Activated CD8-positive, alpha-beta memory T cell treated with anti-CD3 and anti-CD28 coated beads, Interleukin-2, amount 10 ng/mL, durations not matched to agents 7 days and 5 days (primary cell): ENCODE measurements at regions not wholly inside any gene's neighbourhood (a gene's known extent, or its start where the extent isn't known, plus 50 kb on each side); places are given as distances from the start of the nearest gene placed in this dataset.
"Not testable (repeated sequence)": the region's sequence is repeated elsewhere in the genome, so short reads cannot be mapped to it uniquely, and the experiment has no call there.

Source experiments
- ATAC-seq: fragments of 150-1000 bp; cut with Tn5 transposase; one replicate; pipeline ENCODE4 v1.10.0; 2021; ENCODE audit warnings: moderate library complexity
- CTCF ChIA-PET: fragments of 350-600 bp; sonication (Branson Sonifier 250); formaldehyde crosslinking; loops from one replicate; lab custom pipeline; 2021; ENCODE audit warnings: antibody characterized with exemption; lab: Charles Lee
- DNase-seq: peaks from one replicate; pipeline ENCODE4 v3.0.0-alpha.2; 2020
- H3K27ac Mint-ChIP-seq: one replicate; pipeline ENCODE4 v1.8.0; 2021; ENCODE audit warnings: mild to moderate bottlenecking, mixed read lengths
- H3K27me3 Mint-ChIP-seq: one replicate; pipeline ENCODE4 v1.8.0; 2021; ENCODE audit warnings: mixed read lengths
- H3K36me3 Mint-ChIP-seq: one replicate; pipeline ENCODE4 v1.8.0; 2021; ENCODE audit warnings: mild to moderate bottlenecking, mixed read lengths
- H3K4me1 Mint-ChIP-seq: one replicate; pipeline ENCODE4 v1.8.0; 2021; ENCODE audit warnings: mixed read lengths
- H3K4me3 Mint-ChIP-seq: one replicate; pipeline ENCODE4 v1.8.0; 2021; ENCODE audit warnings: mild to moderate bottlenecking, moderate library complexity, mixed read lengths
- H3K9me3 Mint-ChIP-seq: one replicate; pipeline ENCODE4 v1.8.0; 2022; ENCODE audit warnings: low read depth, mixed read lengths

DNA sequence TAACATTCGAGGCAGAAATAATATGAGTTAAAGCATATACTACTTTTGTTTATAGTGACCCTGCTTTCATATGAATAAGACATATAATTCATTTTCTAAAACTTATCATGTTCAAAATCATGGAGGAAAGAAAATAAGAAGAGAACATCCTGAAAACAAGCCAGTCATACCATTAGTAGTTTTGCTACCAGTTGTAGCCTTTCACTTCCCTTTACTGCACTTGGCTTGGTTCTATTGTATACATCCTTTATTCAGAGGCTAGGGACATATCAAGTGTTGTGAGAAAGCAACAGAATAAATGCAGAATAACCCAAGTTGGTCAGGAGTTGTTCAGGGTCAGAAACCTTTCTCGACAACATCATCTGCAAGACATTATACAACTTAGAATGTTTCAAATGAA is 598.7 kb downstream of the SOX5 start:
- Mint-ChIP-seq H3K27ac (no peak overlapping the region), H3K4me3 (no peak overlapping the region), H3K36me3 (no peaks in the 10 kb centered on the region), H3K27me3 (no peaks in the 10 kb centered on the region), H3K9me3 (peaks cover 2% of the 10 kb centered on the region), H3K4me1 (no peaks in the 10 kb centered on the region)
- ATAC-seq, result no peak
- DNase-seq, result no peak
- CTCF ChIA-PET, result no interaction called here

DNA sequence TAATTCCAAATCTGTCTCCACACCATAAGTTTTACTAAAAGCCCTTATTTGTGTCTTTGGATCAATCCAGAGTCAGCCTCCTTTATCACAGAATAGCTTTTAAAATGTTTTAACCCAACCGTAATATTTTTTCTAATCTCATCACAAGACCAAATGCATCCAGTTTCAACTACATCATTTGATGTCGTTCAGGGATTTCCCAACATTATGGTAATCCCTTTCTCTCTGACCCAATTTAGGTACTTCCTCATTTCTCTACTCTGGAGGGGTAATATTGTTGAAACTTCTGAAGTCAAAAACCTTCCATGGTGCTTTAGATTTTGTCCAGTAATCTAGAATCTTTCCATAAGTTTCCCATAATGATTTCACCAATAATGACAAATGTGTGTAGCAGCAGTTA is 596.8 kb downstream of the SOX5 start:
- Mint-ChIP-seq H3K27ac (no peak overlapping the region), H3K9me3 (peaks cover 2% of the 10 kb centered on the region), H3K27me3 (no peaks in the 10 kb centered on the region), H3K4me1 (no peaks in the 10 kb centered on the region), H3K36me3 (no peaks in the 10 kb centered on the region), H3K4me3 (no peak overlapping the region)
- CTCF ChIA-PET, result no interaction called here
- DNase-seq (no peak), ATAC-seq (no peak)

DNA sequence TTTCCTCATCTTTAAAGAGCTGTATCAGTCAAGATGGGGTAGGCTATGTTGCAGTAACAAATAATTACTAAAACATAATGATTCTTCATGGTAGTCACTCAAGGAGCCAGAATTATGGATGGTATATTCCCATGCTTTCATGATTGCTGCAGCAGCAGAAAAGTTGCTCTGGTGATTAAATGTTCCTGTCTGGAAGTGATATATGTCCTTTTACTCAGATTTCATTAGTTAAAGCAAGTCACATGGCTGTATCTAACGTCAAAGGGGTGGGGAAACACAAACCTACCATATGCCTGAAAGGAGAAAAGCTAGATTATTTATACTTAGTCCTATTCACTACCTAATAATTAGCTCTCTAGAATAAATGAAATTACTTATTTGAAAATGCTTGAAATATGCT is 594.7 kb downstream of the SOX5 start:
- CTCF ChIA-PET, result no interaction called here
- Mint-ChIP-seq H3K27me3 (no peaks in the 10 kb centered on the region), H3K9me3 (peaks cover 3% of the 10 kb centered on the region)

DNA sequence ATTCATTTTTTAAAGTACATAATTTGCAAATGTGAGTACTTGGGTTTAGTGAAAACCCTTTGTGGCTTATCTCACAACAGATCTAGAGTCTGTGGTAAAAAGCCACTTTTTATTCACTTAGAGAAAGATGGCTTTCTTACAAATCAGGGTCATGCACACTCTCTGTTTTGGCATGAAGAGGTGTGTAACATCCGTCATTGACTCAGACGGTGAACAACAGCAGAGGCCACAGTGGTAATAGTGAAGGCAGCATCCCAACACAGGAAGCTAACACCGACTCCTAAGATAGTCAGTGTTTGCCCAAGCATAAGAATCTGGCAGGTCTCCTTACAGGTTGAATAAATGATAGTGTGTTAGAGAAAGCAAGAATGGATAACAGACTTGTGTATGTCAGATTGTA is 593.0 kb downstream of the SOX5 start:
- H3K4me3 Mint-ChIP-seq, result no peak overlapping the region
- H3K36me3 Mint-ChIP-seq, result no peaks in the 10 kb centered on the region
- H3K27me3 Mint-ChIP-seq, result no peaks in the 10 kb centered on the region
- H3K4me1 Mint-ChIP-seq, result no peaks in the 10 kb centered on the region
- ATAC-seq, result no peak
- peaks cover 3% of the 10 kb centered on the region for H3K9me3 Mint-ChIP-seq
- DNase-seq, result no peak
- CTCF ChIA-PET, result no interaction called here
- H3K27ac Mint-ChIP-seq, result no peak overlapping the region

More for the DNA sequence above, 594.7 kb downstream of the SOX5 start:
- no peaks in the 10 kb centered on the region for H3K4me1 Mint-ChIP-seq
- no peak overlapping the region for H3K4me3 Mint-ChIP-seq
- H3K36me3 Mint-ChIP-seq, result no peaks in the 10 kb centered on the region
- DNase-seq, result no peak
- H3K27ac Mint-ChIP-seq, result no peak overlapping the region
- no peak for ATAC-seq

DNA sequence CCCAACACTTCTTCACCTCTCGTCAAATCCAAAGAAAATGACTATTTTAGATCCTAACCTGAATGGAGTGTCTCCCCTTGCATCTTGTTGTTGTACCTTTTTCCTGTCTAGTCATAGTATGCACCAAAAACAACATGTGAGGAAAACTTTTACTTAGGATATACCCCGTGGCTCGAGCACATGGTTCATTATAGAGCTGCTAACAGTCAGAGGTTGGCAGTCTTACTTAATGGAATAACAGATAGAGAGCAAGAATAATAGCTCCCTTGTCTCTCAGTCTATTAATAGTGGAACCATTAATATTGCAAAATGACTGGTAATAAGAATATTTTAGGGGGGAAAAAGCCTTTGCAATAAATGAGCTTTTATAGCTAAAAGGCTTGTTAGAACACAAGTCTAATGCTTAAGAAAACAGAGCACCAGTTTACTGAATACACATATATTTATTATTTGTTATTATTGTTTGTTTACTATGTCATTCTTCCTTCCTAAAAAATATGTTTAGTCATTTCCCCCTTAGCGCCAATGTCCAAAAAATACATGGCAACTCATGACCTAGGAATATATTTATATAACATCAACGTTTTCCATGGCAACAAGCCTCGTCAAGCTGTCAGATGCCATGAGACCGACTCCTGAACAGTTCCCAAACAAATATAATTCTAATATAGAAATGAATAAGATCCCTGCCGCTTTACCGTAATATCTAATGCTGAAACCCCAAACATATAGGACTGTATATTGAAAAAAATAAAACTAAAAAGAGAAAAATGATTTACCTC is 592.4 kb downstream of the SOX5 start:
- Mint-ChIP-seq H3K36me3 (no peaks in the 10 kb centered on the region), H3K4me1 (no peaks in the 10 kb centered on the region), H3K4me3 (no peak overlapping the region), H3K9me3 (peaks cover 3% of the 10 kb centered on the region), H3K27me3 (no peaks in the 10 kb centered on the region), H3K27ac (no peak overlapping the region)
- no peak for DNase-seq
- CTCF ChIA-PET, result no interaction called here
- ATAC-seq, result no peak

DNA sequence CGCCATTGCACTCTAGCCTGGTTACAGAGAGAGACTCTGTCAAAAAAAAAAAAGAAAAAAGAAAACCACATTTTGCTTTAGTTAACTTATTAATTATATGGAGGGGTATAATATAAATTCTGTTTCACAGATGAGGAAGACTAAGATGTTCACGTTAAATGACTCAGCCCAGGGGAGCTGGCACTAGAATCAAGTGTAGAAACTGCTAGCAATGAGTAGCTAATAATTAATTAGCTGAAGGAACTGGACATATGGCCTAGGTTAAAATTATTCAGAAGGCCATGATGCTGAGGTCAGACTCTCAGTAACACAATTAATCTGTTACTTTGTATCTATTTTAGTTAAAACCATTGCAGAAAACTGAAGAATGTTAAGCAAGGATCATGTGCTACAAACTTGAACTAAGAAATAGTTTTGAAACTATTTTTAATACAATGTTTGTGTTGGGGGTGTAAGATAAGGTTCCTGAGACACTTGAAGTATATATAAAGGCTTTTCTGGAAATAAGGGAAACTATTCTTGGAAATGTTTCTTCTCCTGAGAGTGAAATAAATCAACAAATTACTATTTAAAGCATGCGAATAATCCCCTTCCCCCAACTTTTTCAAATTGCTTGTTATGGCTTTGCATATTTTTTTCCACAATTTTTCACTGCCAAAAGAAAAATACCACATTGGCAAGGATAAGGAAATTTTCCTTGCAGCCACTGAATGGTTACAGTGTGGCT is 589.3 kb downstream of the SOX5 start:
- Mint-ChIP-seq H3K27me3 (no peaks in the 10 kb centered on the region), H3K27ac (no peak overlapping the region), H3K36me3 (no peaks in the 10 kb centered on the region), H3K9me3 (peaks cover 2% of the 10 kb centered on the region), H3K4me1 (no peaks in the 10 kb centered on the region), H3K4me3 (no peak overlapping the region)
- ATAC-seq, result no peak
- DNase-seq, result no peak
- CTCF ChIA-PET, result interaction anchor here (0.7 kb wide), 1 partner anchor 280 kb away, joined by 3 read pairs; no protein-coding TSS in a partner anchor

DNA sequence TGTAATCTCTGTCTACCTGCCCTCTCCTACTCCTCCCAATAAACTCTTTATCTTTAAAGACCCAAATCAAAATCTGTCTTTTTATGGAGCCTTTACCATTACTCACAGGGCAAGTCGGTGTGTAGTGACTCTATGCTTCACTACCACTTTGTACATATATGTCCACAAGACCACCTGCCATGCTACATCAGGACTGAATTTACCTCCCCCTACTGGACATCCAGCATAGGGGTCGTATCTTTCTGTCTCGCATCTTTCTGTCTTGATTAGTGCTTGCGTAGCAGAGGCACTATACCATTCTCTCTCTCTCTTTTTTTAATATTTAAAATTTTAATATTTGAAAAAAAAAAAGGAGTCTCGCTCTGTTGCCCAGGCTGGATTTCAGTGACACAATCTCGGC is 587.5 kb downstream of the SOX5 start:
- CTCF ChIA-PET, result no interaction called here
- no peaks in the 10 kb centered on the region for H3K4me1 Mint-ChIP-seq
- H3K27me3 Mint-ChIP-seq, result no peaks in the 10 kb centered on the region
- DNase-seq (no peak), ATAC-seq (no peak)
- no peak overlapping the region for H3K4me3 Mint-ChIP-seq
- peaks cover 3% of the 10 kb centered on the region for H3K9me3 Mint-ChIP-seq
- no peaks in the 10 kb centered on the region for H3K36me3 Mint-ChIP-seq
- no peak overlapping the region for H3K27ac Mint-ChIP-seq

DNA sequence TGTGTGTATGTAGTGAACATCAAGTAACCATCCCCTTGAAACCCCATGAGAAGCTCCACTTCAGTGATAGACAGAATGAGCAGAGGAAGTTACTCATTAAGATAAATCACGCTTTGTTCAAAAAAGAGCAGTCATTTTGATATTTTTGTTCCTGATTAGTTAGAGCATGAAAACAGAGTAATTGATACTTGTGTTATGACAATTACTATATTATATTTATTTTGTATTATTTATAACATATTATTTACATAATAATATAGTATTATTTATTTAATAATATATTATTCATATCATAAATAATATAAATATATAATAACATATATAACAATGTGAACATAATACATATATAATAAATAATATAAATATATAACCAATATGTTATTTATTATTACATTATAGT is 580.9 kb downstream of the SOX5 start:
- no peaks in the 10 kb centered on the region for H3K27me3 Mint-ChIP-seq
- H3K9me3 Mint-ChIP-seq, result peaks cover 7% of the 10 kb centered on the region
- no peak overlapping the region for H3K27ac Mint-ChIP-seq
- ATAC-seq (no peak), DNase-seq (no peak)
- CTCF ChIA-PET, result no interaction called here
- no peaks in the 10 kb centered on the region for H3K36me3 Mint-ChIP-seq
- H3K4me3 Mint-ChIP-seq, result no peak overlapping the region
- H3K4me1 Mint-ChIP-seq, result no peaks in the 10 kb centered on the region

DNA sequence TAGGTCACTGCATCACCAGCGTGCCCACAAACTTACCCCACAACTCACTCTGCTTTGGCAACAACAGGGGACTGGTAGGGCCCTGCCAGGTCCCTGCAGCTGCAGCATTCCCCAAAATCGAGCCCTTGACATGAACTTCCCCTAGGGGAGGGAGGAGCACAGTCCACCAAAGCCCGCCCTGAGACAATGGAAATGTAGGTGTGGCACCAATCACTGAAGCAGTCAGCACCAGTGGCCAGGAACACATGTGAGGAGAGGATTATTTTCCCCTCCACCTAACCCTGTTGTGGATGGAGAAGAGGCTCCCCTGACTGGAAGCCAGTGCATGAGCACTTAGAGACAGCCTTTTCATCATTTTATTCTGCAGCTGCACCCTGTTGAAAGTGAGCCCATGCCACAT is 573.8 kb downstream of the SOX5 start:
- peaks cover 21% of the 10 kb centered on the region for H3K9me3 Mint-ChIP-seq

DNA sequence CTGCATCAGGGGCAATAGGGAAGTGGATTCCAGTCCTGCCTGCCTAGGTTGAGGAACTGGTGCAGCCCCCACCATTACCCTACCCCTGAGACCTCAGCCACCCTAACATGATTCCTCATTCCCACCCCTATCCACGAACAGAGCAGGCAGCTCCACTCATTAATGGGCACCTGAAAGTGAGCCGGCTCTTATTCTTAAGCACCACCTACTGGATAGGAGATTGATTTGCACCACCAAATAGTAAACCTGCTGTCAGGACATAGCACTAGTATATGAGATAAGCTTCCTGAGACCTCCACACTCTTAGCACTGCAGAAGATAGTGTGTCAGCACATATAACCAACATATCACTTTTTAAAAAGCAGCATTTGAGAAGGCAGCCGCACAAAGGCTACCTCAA is 573.2 kb downstream of the SOX5 start:
- Mint-ChIP-seq H3K4me3 (no peak overlapping the region), H3K27me3 (no peaks in the 10 kb centered on the region), H3K4me1 (no peaks in the 10 kb centered on the region), H3K36me3 (no peaks in the 10 kb centered on the region), H3K27ac (no peak overlapping the region), H3K9me3 (peaks cover 21% of the 10 kb centered on the region)
- DNase-seq (no peak), ATAC-seq (no peak)
- CTCF ChIA-PET, result no interaction called here

More for the DNA sequence above, 573.8 kb downstream of the SOX5 start:
- Mint-ChIP-seq H3K27me3 (no peaks in the 10 kb centered on the region), H3K4me1 (no peaks in the 10 kb centered on the region), H3K4me3 (no peak overlapping the region), H3K36me3 (no peaks in the 10 kb centered on the region), H3K27ac (no peak overlapping the region)
- DNase-seq (no peak), ATAC-seq (no peak)
- CTCF ChIA-PET, result no interaction called here

DNA sequence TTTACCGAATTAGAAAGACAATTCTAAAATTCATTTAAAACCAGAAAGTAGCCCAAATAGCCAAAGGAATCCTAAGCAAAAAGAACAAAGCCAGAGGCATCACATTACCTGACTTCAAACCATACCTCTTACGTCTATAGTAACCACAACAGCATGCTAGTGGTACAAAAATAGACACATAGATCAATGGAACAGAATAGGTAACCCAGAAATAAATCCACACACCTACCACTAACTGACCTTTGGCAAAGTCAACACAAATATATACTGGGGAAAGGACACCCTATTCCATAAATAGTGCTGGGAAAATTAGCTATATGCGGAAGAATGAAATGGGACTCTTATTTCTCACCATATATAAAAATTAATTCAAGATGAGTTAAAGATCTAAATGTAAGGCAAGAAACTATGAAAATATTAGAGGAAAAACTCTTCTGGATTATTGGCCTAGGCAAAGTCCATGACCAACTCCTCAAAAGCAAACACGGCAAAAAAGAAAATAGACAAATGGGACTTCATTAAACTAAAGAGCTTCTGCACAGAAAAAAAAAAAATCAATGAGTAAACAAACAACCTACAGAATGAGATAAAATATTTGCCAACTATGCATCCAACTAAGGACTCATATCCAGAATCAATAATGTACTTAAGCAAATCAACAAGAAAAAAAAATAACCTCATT is 568.9 kb downstream of the SOX5 start:
- CTCF ChIA-PET, result no interaction called here
- H3K27ac Mint-ChIP-seq, result no peak overlapping the region
- H3K36me3 Mint-ChIP-seq, result no peaks in the 10 kb centered on the region
- ATAC-seq (no peak), DNase-seq (no peak)
- H3K27me3 Mint-ChIP-seq, result no peaks in the 10 kb centered on the region
- H3K9me3 Mint-ChIP-seq, result peaks cover 16% of the 10 kb centered on the region
- no peak overlapping the region for H3K4me3 Mint-ChIP-seq
- H3K4me1 Mint-ChIP-seq, result no peaks in the 10 kb centered on the region

DNA sequence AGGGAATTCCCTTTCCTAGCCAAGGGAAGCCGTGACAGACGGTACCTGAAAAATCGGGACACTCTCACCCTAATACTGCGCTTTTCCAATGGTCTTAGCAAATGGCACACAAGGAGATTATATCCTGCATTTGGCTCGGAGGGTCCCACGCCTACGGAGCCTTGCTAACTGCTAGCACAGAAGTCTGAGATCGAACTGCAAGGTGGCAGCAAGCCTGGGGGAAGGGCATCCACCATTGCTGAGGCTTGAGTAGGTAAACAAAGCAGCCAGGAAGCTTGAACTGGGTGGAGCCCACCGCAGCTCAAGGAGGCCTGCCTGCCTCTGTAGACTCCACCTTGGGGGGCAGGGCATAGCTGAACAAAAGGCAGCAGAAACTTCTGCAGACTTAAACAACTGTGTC is 560.6 kb downstream of the SOX5 start:
- H3K27ac Mint-ChIP-seq, H3K36me3 Mint-ChIP-seq, DNase-seq, H3K4me3 Mint-ChIP-seq, ATAC-seq, H3K27me3 Mint-ChIP-seq, H3K4me1 Mint-ChIP-seq, CTCF ChIA-PET: not testable (repeated sequence)
- peaks cover 12% of the 10 kb centered on the region for H3K9me3 Mint-ChIP-seq

DNA sequence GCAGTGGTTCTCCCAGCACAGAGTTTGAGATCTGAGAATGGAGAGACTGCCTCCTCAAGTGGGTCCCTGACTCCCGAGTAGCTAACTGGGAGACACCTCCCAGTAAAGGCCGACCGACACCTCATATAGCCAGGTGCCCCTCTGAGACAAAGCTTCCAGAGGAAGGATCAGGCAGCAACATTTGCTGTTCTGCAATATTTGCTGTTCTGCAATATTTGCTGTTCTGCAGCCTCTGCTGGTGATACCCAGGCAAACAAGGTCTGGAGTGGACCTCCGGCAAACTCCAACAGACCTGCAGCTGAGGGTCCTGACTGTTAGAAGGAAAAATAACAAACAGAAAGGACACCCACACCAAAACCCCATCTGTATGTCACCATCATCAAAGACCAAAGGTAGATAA is 560.2 kb downstream of the SOX5 start:
- CTCF ChIA-PET, H3K36me3 Mint-ChIP-seq, H3K4me1 Mint-ChIP-seq, H3K27ac Mint-ChIP-seq, ATAC-seq, DNase-seq, H3K27me3 Mint-ChIP-seq, H3K4me3 Mint-ChIP-seq: not testable (repeated sequence)
- H3K9me3 Mint-ChIP-seq, result peaks cover 11% of the 10 kb centered on the region
